22Rv1 (cell line): ENCODE measurements at regions not wholly inside any gene's neighbourhood (a gene's known extent, or its start where the extent isn't known, plus 50 kb on each side); places are given as distances from the start of the nearest gene placed in this dataset.

Source experiments
- CTCF ChIP-seq: fragments of 450-650 bp; IDR thresholded peaks from 2 replicates; pipeline ENCODE4 v1.5.1; 2017; ENCODE audit warnings: mild to moderate bottlenecking
- ZFX ChIP-seq: fragments of 450-650 bp; IDR thresholded peaks from 2 replicates; pipeline ENCODE4 v1.6.1; 2017; ENCODE audit warnings: antibody characterized with exemption, borderline replicate concordance

DNA sequence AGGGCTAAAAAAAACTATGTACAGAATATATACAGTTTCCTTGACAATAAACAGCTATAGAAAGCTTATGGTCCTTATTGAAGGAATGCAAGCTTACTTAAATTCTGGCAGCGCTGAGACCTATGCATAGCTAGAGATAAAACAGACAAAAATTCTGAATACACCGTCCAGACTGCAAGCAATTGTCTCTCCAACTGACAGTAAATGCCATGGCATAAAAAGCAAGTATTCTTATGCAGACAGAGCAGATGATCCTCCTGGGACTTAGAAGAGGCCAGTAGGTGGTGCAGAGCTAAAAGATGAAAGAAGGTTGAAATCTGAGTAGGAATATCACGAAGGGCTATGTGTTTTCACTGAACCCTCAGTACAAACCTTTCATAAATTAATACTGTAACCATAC lies 157.0 kb upstream of the CACNA2D1 start:
- peak; percentile 26 for TF ChIP-seq CTCF
- no peak for TF ChIP-seq ZFX
